HG03108 (cell line): ENCODE measurements at regions not wholly inside any gene's neighbourhood (a gene's known extent, or its start where the extent isn't known, plus 50 kb on each side); places are given as distances from the start of the nearest gene placed in this dataset.
"Not testable (repeated sequence)": the region's sequence is repeated elsewhere in the genome, so short reads cannot be mapped to it uniquely, and the experiment has no call there.

Experiments
- ATAC-seq: cut with Tn5 transposase; IDR thresholded peaks from one replicate; pipeline ENCODE4 v1.9.1; 2021; ENCODE audit warnings: moderate library complexity; ENCODE audit not compliant: unreplicated experiment

DNA sequence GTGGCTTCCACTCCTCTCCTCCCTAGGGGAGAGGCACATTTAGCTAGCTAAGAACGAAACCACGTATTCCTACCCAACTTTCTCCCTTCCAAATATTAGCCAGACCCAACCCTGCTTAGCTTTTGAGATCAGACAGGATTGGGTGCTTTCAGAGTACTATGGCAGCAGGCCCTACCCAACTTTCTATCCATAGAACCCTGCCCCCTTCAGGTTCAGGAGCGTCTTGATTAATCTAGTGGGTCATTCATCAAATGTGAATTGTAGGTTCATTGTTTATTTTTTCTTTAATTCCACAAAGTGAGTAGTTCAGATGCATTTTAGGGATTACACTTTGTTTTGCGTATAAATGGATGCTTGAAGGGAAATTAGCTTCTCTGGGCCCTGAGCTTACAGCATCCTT is 188.3 kb downstream of the MIB1 start:
- ATAC-seq = no peak

- no peak for ATAC-seq
Measured at GRCh38 chr18:21930177-21930576, 189.6 kb downstream of the MIB1 start.

DNA sequence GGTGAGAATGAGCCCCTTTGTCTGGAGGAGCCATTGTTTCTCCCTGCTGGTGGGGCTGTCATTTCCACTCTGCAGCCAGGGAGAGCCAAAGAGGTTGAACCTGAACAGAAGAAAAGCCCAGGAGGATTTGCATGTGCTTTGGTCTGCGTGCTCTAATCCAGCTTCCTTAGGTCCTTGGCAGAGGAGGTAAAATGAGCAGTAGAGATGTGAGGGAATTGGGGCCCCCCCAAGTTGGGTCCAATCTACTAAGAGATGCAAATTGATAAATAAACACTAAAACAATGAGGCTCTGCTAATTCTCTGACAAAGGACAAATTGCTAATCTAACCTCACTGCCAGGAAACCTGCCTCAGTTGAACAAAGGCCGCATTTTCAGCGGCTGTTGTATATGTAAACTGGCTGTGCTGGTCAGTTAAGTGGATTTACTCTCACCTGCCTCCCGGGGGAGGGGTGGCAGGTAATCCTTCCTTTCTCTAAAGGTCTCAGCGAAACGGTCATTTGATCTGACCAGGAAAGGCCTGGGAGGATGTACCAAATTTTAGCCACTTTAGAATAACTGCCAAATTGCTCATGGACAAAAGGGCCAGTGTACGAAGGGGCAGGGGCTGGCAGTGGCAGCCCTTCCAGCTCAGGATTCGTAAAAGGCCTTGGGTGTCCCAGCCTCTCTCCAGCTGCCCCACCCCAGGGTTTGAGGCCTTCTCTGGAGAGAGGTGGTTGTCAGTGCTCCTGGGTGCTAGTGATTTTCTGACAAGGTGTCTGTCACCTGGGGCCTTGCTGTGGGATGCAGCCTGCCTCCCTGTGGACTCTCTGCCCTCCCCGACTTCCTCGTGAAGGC is 193.6 kb downstream of the MIB1 start:
- ATAC-seq = no peak

- ATAC-seq = no peak
Measured at GRCh38 chr18:21934766-21935015, 194.1 kb downstream of the MIB1 start.

DNA sequence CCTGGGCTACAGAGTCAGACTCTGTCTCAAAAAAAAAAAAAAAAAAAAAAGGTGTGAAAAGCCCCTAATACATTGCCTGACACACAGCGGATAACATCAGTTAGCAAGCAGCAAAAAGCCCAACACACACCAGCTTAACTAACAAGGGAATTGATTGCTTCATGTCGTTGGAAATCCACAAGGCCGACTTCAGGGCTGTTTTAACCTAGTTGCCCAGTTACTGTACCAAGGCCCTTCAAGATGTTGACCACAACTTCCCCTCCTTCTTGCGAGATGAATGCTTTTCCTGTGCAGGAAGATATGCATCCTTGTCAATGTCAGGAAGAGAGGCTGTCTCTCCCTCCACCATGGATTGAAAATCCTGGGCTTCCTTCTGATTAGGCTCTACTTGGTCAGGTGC is 202.9 kb downstream of the MIB1 start:
- no peak for ATAC-seq

DNA sequence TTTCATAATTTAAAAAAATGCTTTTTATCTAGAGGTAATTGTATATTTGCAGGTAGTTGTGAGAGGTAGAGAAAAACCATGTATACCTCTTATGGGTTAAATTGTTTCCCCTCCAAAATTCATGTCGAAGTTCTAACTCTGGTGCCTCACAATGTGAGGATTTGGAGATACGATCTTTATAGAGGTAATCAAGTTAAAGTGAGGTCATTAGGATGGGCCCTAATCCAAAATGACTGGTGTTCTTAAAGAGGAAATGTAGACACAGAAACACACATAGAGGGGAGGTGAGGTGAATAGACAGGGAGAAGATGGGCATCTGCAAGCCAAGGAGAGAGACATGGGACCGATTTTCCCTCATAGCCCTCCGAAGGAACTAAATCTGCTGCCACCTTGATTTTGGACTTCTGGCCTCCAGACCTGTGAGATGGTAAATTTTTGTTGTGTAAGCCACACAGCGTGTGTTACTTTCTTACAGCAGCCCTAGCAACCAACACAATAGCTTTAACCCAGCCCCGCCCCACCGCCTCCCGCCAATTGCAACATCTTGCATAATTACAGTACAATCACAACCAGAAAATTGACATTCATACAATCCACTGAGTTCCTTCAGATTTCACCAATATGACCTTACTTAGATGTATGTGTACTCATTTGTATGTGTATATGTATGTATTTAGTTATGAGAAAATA is 208.9 kb downstream of the MIB1 start:
- no peak for ATAC-seq

DNA sequence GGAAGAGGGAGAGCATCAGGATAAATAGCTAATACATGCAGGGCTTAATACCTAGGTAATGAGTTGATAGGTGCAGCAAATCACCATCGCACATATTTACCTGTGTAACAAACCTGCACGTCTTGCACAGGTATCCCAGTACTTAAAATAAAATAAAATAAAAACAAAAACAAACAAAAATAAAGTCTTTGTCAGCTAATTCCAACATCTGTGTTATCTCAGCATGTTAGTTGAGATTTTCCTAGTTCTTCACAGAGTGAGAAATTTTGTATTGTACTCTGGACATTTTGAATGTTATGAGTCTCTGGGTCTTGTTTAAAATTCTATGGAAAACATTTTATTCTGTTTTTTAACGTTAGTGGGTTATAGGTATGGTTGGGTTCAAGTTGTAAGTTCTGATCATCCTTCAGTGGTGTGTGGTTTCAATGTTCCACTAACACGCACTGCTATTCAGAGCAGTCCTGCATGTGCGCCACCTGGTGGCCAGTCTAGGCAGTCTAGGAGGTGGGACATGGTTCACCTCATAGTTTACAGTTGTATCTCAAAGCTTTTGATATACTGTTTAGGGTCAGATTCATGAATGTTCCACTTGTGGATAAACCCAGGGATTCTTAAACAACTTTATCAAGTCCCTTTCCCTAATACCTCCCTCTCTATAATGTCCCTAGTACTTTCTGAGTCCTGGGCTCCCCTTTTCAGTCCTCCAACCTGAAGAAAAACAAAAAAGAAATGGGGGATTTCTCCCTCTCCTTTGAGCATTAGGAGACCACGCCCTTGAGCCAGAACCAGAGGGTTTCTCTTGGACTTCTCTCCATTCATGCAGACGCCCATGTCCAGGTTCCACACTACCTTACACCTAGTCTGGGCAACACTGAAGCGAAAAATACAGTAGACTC is 213.4 kb upstream of the GATA6 start:
- peak; percentile 85 for ATAC-seq

- ATAC-seq = no peak
Measured at GRCh38 chr18:21958263-21958662, 211.1 kb upstream of the GATA6 start.

DNA sequence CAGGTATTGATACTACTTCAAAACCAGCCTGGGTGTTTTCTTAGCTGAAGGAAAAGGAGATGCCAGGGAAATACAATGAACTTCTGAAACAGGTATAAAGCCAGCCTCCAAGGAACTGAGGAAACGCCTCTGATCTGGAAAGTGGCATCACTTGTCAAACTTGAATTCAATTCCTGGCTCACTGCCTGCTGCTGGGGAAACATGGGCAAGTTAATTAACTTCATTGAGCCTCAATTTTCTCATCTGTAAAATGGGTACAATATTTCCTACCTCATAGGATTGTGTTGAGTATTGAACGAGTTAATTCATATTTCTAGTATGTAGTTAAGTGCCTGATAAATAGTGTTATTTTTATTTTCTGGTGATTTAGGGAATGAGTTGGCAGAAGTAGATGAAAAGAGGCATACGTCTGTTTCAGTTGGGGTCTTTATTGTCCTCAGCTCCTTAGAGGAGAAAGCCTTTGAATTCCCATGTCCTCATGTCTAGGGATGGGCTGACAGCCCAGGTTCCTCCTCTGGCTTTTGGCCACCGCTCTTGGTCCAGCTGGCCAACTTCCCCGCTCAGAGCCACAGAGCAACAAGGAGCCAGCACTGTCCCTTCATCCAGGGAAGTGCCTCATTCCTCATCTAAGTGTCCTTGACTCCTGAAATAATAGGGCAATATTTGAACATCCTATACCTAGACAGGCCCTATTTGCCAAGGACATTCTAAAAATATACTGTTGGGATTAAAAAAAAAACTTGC is 210.5 kb upstream of the GATA6 start:
- ATAC-seq = no peak

DNA sequence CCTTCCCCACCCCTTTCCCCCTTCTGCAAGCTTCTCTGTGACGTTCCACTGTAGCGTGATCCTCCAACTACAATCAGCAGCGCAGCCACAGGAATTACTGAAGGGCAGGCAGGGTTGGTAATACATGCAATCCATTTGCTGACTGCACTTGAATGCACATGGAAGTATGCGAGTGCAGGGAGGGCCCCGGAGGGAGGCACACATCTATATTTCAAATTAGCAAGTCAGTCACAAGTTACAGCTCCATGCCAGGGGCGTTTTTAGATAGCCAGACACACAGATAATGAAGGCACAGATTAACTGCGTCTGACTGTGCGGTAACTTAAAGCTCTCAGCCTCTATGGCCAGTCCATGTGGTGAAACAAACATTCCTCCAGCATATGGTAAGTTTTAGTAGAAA is 209.2 kb upstream of the GATA6 start:
- no peak for ATAC-seq

GRCh38 chr18:21963336-21963735 is 206.1 kb upstream of the GATA6 start:
- ATAC-seq = no peak

DNA sequence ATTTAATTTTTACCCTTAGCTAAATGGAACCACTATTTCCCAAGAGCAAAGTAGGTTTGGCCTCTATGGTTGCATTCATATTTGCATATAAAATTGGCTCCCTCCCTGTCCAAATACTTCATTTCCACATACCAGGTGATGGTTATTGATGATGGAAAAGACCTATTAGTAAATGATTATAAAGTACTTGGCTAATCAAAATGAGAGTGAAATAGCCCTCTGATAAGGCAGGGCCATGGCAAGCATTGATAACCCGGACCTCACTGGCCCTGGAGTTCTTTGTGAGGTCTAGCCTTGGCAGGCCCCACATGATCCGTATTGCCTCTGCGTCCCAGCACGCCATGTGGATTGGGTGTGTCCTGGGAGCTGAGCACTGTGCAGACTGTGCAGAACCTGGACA is 201.1 kb upstream of the GATA6 start:
- ATAC-seq = no peak

- ATAC-seq = no peak
Measured at GRCh38 chr18:21972281-21972680, 197.1 kb upstream of the GATA6 start.

- not testable (repeated sequence) for ATAC-seq
Measured at GRCh38 chr18:21975954-21976353, 193.4 kb upstream of the GATA6 start.

DNA sequence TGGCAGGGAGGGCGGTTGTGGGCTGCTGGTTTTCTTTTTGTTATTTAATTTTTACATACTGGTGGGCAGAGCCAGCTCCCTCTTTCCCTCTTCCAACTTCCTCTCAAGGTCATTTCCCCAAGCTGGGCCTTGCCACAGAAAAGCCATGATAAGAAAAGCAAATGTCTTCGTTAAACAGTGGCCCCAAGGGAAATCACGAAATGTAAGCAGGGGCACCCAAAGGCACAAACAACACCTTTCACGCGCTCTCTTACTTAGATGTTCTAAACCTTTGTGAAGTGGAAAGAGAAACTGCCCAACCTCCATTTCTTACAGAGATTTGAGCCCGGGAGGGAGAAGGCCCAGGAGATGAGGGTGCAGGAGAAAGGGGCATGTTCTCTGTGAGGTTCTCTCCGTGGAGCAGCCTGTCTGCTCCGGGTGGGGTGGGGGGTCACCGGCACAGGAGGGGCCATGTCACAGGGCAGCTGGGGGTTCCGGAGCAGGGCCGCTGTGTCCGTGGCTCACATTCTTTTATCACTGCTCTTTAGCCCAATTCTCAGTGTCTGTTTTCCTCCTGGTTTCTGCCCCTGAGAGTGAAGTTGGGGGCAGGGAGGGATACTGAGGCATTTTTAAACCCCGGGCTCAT is 190.7 kb upstream of the GATA6 start:
- ATAC-seq = no peak

- no peak for ATAC-seq
Measured at GRCh38 chr18:21979171-21979560, 190.2 kb upstream of the GATA6 start.

DNA sequence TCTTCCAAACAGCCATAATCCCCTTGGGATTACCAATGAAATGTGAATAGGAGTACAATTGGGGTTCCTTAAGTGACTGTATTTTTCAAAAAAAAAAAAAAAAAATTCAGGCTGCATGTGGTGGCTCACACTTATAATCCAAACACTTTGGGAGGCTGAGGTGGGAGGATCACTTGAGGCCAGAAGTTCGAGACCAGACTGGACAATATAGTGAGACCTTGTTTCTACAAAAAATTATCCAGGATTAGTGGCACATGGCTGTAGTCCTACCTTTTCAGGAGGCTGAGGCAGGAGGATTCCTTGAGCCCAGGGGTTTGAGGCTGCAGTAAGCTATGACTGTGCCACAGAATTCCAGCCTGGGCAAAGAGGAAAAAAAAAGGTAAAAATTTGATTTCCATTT is 189.6 kb upstream of the GATA6 start:
- no peak for ATAC-seq

DNA sequence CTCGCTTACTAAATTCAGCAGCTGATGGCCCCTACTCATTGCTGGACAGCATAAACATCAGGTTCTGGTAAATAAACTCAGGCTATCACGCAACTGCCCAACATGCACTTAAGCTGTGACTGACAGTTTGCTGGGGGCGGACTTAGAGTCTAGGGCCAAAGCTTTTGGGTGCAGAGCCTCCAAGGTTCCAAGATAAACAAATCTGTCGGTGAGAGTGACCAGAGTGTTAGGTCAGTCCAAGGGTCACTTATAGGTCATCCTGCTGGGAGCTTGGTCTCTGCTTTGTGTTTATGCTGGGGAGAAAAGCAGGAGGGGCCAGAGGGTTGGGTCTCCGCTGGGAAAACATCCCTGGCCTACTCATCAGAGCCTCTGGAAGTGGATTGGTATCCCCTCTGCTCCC is 188.6 kb upstream of the GATA6 start:
- no peak for ATAC-seq

- not testable (repeated sequence) for ATAC-seq
Measured at GRCh38 chr18:21981489-21981888, 187.9 kb upstream of the GATA6 start.

- ATAC-seq = no peak
Measured at GRCh38 chr18:21991081-21991534, 178.3 kb upstream of the GATA6 start.

DNA sequence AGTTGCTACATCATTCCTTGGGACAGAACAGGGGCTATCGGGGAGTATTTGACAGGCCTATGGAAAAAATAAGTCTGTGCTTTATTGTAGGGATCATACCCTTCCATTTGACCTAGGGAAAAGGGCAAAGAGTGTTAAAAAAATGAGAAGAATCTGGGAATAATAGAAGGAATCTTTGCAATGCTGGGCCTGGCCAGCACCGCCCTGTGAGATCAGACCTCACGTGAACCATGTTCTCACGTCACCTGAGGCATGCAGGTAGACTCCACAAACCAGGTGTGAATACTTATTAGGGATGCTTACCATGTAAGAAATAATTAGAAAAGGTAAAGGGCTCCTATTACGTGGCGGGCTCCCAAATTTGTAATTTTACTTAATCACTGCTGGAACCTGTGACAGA is 177.5 kb upstream of the GATA6 start:
- ATAC-seq = no peak
